Ascending aorta (tissue), 2 donors: ENCODE measurements at regions not wholly inside any gene's neighbourhood (a gene's known extent, or its start where the extent isn't known, plus 50 kb on each side); places are given as distances from the start of the nearest gene placed in this dataset.

Source experiments
- DNase-seq, 2 donors: peaks; one replicate each; pipeline ENCODE4 v3.0.0-alpha.2; 2019; ENCODE audit warnings: low spot score in 2 of 2
- H3K27ac ChIP-seq, 2 donors: fragments of 200-600 bp; sonication (generic); one replicate each; pipeline ENCODE4 v1.5.1; 2016 to 2017; ENCODE audit warnings: mild to moderate bottlenecking in 1 of 2
- H3K27me3 ChIP-seq: fragments of 200-600 bp; sonication (generic); one replicate; pipeline ENCODE4 v1.5.1; 2017
- H3K36me3 ChIP-seq, 2 donors: fragments of 200-600 bp; sonication (generic); one replicate each; pipeline ENCODE4 v1.5.1; 2016
- H3K4me1 ChIP-seq, 2 donors: fragments of 200-600 bp; sonication (generic); one replicate each; pipeline ENCODE4 v1.5.1; 2016 to 2017; ENCODE audit warnings: mild to moderate bottlenecking in 1 of 2
- H3K4me3 ChIP-seq, 2 donors: fragments of 200-600 bp; sonication (generic); one replicate each; pipeline ENCODE4 v1.5.1; 2016 to 2017; ENCODE audit warnings: mild to moderate bottlenecking in 1 of 2
- H3K9me3 ChIP-seq, 2 donors: fragments of 200-600 bp; sonication (generic); one replicate each; pipeline ENCODE4 v1.5.1; 2016
- intact Hi-C: fragments of 100-400 bp; cut with DNase I; formaldehyde crosslinking; loops from one replicate; pipeline ENCODE4 v1.15.1; 2023
- TF ChIP-seq, protein P1 (sequence below), 3 experiments: fragments of 200-600 bp in 2 of 3; fragments of 450-650 bp in 1 of 3; sonication (generic) in 2 of 3; IDR thresholded peaks; one replicate each; pipeline ENCODE4 v1.5.1; 2016 to 2019; ENCODE audit warnings: antibody characterized with exemption in 3 of 3, mild to moderate bottlenecking in 1 of 3, moderate library complexity in 1 of 3

DNA sequence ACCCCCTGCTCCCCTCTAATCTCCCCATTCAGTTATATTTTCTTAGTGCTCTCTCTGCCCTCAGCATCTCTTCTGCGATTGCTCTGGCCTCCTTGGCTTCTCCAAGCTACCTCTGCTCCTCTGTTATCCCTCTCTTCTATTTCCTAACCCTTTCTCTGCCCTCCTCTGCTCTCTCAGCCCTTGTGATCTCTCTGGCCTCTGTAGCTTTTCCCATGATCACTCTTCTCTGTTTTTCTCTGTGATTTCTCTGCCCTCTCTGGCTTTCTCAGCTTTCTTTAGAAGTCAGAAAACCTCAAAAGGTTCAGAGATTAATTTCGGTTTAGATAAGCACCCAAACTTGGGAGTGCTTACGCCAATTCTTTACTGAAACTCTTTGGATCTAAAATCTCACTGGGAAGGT is 795.0 kb downstream of the DIAPH3 start:
- H3K36me3 ChIP-seq = no peaks in the 10 kb centered on the region
- H3K4me1 ChIP-seq = no peaks in the 10 kb centered on the region
- no peak overlapping the region for H3K4me3 ChIP-seq
- intact Hi-C loops = no loop called here
- no peak overlapping the region for H3K27ac ChIP-seq
- no peaks in the 10 kb centered on the region for H3K9me3 ChIP-seq
- TF ChIP-seq, protein P1, sequence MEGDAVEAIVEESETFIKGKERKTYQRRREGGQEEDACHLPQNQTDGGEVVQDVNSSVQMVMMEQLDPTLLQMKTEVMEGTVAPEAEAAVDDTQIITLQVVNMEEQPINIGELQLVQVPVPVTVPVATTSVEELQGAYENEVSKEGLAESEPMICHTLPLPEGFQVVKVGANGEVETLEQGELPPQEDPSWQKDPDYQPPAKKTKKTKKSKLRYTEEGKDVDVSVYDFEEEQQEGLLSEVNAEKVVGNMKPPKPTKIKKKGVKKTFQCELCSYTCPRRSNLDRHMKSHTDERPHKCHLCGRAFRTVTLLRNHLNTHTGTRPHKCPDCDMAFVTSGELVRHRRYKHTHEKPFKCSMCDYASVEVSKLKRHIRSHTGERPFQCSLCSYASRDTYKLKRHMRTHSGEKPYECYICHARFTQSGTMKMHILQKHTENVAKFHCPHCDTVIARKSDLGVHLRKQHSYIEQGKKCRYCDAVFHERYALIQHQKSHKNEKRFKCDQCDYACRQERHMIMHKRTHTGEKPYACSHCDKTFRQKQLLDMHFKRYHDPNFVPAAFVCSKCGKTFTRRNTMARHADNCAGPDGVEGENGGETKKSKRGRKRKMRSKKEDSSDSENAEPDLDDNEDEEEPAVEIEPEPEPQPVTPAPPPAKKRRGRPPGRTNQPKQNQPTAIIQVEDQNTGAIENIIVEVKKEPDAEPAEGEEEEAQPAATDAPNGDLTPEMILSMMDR (IDR thresholded peaks at IDR 0.05) = no peak
- H3K27me3 ChIP-seq = no peaks in the 10 kb centered on the region
- DNase-seq = no peak

DNA sequence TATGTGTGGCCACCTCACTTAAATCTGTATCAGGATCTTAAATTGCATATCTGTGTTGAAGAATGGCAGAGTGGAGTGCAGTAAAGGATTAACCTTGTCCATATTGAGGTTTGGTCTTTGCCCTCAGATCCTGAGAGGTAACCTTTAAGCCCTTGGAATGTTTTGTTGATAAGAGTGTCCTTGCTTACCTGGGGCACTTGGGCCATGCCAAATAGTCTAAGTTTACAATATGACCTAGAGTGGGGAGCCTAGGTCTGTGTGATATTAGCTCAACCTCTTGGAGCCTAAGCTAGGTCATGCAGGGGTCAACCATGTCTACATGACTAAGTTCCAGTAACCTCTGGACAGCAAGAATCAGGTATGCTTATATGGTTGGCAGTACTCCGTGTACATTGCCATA is 792.5 kb downstream of the DIAPH3 start:
- Histone ChIP-seq H3K4me1 (no peaks in the 10 kb centered on the region), H3K4me3 (no peak overlapping the region), H3K27ac (no peak overlapping the region), H3K9me3 (no peaks in the 10 kb centered on the region), H3K27me3 (no peaks in the 10 kb centered on the region), H3K36me3 (no peaks in the 10 kb centered on the region)
- TF ChIP-seq, protein P1 (IDR thresholded peaks at IDR 0.05) = no peak
- no peak for DNase-seq
- intact Hi-C loops = no loop called here

DNA sequence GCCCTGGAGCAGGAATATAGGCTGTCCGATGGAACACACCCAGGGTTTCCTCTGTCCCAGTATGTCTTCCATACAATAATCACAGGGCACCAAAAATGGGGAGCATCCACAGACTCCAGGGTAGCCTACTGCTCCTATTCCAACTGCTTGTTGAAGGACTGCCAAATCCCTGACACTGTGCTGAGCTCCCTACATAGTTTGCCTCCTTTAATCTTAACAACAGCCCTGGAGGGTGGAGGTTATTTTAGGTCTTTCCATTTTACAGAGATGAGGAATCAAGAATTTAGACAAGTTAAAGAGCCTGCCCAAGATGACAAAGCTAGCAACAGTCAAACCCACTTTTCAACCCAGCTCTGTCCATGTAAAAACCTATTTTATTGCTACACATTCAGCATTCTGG is 790.4 kb downstream of the DIAPH3 start:
- TF ChIP-seq, protein P1 (IDR thresholded peaks at IDR 0.05) = no peak
- Histone ChIP-seq H3K9me3 (no peaks in the 10 kb centered on the region), H3K4me1 (no peaks in the 10 kb centered on the region), H3K36me3 (no peaks in the 10 kb centered on the region), H3K4me3 (no peak overlapping the region), H3K27ac (no peak overlapping the region), H3K27me3 (no peaks in the 10 kb centered on the region)
- no peak for DNase-seq
- intact Hi-C loops = no loop called here

DNA sequence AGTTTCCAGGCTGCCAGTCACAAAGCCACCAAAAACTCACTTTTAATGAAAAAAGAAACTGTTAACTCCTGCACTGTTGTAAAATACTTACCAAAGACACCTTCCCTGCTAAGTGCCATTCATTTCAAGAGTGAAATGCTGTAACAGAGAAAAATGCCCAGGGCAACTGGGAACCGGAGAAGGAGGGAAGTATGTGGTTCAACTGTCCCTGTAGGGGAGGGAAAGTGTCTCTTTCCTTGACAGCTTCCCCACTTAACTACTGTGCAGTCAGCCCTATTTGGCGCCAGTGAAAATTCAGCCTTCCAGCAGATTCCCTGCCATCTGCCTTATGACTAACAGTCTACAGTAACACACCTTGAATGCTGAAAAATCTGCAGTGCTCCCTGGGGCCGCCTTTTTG is 789.0 kb downstream of the DIAPH3 start:
- Histone ChIP-seq H3K27ac (no peak overlapping the region), H3K4me3 (no peak overlapping the region), H3K9me3 (no peaks in the 10 kb centered on the region), H3K4me1 (no peaks in the 10 kb centered on the region), H3K36me3 (no peaks in the 10 kb centered on the region), H3K27me3 (no peaks in the 10 kb centered on the region)
- intact Hi-C loops = no loop called here
- TF ChIP-seq, protein P1 (IDR thresholded peaks at IDR 0.05) = no peak
- DNase-seq = no peak

DNA sequence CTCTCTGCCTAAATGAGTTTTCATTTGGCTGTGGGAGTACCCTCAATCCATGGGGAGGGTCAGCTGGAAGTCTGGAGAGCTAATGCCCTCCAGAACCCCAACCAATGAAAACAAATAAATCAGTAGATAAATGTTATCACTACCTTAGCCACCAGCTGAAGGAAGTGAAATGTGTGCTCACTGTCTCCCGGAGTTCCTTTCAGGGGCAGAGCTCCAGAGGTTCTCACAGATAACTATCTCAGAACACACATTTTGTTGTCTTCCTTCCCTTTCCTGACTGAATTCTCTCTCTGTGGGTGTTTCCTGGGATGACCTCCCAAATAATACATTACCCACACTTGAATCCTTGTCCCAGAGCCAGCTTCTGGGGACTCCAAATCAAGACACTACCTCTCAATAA is 779.6 kb downstream of the DIAPH3 start:
- no peak for DNase-seq
- Histone ChIP-seq H3K36me3 (no peaks in the 10 kb centered on the region), H3K4me3 (no peak overlapping the region)

More for the DNA sequence above, 779.6 kb downstream of the DIAPH3 start:
- Histone ChIP-seq H3K27me3 (no peaks in the 10 kb centered on the region), H3K27ac (no peak overlapping the region), H3K4me1 (no peaks in the 10 kb centered on the region), H3K9me3 (no peaks in the 10 kb centered on the region)
- intact Hi-C loops = no loop called here
- TF ChIP-seq, protein P1 (IDR thresholded peaks at IDR 0.05) = no peak
